Pons (tissue), 1 donor: ENCODE measurements at regions not wholly inside any gene's neighbourhood (a gene's known extent, or its start where the extent isn't known, plus 50 kb on each side); places are given as distances from the start of the nearest gene placed in this dataset.

ENCODE experiments used
- DNase-seq: peaks from one replicate; pipeline ENCODE4 v3.0.0-alpha.2; 2016; ENCODE audit warnings: low spot score

DNA sequence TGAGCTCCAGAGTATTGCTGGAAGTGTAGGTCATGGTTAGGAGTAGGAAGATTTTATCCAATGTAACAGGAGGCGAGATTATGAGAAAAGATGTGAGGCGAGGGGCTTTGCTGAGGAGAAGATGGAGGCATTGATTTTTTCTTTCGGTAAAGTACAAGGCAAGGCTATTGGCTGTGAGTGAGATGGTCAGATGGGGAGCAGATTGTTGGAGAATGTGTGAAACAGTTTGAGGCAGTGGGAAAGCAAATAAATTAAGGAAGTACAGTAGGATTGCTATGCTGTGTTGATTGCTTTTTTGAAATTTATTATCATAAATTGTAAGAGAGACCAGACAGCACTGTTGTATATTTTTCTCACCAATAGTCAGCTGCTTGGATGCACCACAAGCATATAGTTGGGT, 173.3 kb downstream of the KCNE4 start:
- no peak for DNase-seq

DNA sequence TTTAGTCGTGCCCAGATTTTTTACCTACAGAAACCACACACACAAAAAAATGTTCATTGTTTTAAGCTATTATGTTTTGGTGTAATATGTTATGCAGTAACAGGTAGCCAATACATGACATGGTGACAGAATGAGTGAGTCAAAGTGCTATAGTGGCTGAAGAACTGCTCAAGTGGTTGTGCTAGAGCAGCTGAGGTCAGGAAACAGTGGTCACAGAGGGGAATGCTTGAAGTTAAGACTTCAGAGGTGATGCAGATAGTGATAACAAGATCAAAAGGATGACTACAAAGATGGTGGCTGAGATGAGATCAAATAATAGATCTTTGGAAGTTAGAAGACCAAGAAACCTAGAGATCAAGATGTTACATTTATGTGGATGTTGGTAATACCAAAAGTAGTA, 174.3 kb downstream of the KCNE4 start:
- DNase-seq, result no peak

DNA sequence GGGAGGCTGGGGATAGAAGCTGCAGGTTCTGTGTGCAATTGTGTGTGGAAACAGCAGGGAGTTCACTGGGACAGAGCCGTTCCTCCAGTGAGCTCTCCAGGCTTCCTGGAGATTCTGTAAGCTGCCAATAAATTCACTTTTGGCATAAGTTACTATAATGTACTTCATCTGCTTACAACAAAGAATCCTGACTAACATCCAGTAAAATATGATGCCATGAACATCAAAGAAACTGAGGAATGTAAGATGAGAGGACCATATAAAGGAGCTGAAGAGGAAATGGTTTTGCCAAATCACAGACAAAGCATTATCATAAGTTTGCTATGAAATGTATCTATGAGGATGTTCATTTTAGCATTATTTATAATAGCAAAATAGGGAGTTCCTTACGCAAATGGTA, 175.3 kb downstream of the KCNE4 start:
- no peak for DNase-seq

DNA sequence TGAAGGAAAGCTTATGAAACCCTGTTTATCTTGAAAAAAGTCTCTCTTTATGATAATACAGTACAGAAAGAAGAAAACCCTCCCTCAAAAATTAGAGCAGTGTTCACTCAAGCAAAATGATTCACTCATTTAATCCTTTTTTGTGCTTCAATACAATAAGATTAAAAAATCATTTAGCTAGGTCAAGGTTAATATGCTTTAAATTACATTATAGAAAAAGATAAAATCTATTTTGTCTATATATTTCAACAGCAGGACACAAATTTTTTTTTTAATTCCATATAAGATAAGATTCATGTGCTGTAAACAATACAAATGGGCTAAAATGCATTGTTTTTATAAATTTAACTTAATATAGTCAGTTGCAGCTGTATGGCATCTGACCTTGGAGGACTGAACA, 176.9 kb downstream of the KCNE4 start:
- DNase-seq, result no peak

DNA sequence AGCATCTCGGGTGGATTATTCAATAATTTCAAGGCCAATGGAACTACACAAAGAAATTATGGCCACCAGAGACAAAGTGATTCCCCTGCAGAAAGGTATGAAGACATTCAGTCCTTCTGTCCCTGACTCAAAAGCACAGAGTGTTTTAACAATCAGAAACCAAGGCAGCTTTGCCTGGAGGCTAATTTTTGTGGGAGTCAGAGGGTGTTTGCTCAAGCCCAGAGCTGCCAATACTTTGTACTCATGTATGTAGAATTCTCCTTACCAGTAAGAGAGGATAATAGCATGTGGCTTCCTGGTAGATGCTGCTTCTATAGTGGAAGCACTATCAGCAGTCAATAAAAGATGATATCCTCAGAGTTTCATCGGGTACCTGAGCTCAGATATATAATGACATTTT, 178.4 kb downstream of the KCNE4 start:
- DNase-seq, result no peak

DNA sequence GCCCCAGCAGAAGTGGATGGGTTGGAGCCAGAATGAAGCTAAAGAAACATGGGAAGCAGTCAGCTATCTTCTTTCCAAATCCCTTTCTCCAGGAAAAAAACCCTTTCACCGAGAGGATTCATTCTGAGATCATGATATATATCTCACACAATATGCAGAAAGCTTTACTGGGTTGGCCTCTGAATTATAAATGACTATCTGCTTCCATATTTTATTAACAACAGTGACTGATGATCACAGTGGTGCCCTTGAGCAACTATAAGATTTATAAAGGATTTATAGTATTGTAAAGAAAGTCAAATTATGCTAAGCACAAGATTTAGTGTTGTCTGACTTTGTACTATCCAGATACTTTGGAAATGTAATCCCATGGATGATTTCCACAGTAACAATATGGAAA, 180.3 kb downstream of the KCNE4 start:
- no peak for DNase-seq

DNA sequence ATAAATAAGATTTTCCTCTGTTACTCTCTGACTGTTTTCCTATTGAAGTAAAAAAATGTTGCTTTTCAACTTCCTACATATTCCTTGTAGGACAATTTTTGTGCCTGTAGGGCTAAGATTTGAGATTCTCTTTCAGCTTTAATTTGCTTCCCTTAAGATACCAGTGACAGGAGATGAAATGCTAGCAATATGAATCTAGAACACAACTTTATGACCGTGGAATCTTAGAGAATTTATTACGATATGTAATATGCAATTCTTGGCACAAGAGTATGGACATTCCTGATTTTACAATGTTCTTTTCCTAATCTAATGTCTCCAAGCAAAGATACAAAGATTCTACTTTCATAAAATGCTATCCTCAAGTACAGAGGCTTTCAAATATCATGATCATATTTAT, 180.9 kb downstream of the KCNE4 start:
- no peak for DNase-seq

DNA sequence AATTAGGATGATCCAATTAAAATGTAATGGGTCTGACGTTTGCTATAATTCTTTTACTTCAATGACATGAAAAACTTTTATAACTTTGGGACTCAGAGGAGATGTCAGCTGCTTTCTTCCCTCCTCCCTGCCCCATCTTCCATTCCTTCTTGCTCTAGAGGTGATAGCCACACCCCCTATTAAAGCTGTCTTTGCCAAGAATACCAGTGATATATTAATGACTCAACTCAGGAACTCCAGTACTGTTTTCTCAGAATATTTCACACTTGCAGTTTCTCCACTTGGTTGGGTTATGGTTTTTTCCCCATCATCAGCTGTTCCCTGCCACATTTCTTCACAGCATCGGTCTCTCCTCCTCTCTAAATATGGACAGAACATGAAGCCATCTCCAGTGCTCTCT, 184.0 kb downstream of the KCNE4 start:
- DNase-seq, result no peak

DNA sequence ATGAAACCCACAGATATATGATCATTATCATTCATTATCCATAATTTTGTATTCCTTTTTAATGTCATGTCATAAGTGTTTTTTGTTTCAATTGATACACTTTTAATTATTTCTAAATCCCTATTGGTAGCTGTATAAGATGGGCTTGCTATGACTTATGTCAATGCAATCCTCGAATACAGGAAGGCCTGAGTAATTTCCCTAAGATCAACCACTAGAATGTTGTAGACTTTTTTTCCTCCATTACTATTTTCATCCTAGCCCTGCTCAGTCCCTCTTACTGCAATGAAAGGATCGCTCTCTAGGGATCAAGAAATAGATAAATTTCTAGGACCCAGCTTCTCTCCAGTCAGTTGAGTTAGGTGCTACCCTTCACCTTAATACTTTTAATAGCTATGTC, 186.3 kb downstream of the KCNE4 start:
- DNase-seq, result no peak

DNA sequence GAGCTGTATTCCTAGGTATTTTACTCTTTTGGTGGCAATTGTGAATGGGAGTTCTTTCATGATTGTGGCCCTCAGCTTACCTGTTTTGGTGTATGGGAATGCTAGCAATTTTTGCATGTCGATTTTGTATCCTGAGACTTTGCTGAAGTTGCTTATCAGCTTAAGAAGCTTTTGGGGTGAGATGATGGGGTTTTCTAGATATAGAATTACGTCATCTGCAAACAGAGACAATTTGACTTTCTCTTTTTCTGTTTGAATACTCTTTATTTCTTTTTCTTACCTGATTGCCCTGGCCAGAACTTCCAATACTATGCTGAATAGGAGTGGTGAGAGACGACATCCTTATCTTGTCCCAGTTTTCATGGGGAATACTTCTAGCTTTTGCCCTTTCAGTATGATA, 191.2 kb downstream of the KCNE4 start:
- DNase-seq, result no peak

DNA sequence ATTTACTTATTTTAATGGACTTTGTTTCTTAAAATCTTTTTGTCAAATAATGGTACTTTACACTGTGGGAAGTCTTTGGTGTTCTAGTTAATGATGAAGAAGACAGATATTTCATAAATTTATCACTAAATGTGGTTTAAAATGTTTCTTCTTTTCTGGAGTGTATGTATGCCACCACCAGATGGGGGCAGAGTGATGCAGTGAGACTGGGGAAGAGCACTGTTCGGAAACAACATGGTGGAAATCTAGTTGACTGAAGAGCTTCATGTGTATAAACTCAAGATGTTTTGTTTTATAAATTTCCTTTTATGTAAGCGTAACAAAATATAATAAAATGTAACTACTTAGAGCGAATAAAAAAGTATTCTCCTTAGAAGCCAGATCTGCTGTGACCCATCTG, 195.1 kb downstream of the KCNE4 start:
- DNase-seq, result no peak

DNA sequence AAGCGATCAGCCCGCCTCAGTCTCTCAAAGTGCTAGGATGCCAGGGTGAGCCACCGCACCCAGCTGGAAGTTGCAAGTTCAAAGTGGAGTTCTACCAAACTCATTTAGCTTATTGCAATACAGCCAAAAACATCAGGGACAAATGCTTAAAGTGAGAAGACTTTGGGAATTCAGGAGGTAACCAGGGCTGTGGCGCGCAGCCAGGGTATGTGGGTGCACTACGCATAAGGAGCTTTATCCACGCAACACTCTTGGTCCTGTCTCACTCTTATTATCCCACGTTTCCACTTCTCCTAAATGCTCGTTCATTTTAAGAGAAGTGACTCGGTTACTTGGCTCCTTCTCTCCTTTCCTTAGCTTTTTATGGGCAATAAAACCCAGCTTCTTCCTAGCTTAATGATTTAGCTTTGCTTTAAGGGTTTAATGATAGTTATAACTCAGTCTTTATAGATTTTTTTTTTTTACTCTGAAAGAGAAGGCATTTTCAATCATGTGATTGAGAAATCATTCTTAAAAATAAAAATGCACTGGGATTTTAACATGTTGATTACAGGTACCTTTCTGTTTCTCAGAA, 199.8 kb downstream of the KCNE4 start:
- no peak for DNase-seq

DNA sequence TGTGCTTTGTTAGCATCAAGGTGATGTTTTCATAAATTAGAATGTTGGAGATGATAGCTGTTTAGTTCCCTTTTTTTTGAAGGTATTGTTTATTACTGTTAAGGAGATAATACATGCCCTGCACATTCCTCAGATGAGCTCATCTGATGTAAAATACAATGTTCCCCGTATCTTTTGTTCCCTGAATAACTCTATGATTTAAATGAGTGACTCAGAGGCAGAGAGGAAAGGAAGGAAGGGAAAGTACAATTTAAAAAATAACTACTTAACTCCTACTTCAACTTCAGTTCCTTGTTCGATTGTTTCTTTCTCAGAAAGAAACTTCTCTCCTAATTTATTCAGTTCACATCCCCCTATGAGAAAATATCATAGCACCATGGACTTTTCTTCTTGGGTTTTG, 208.7 kb downstream of the KCNE4 start:
- DNase-seq, result no peak

DNA sequence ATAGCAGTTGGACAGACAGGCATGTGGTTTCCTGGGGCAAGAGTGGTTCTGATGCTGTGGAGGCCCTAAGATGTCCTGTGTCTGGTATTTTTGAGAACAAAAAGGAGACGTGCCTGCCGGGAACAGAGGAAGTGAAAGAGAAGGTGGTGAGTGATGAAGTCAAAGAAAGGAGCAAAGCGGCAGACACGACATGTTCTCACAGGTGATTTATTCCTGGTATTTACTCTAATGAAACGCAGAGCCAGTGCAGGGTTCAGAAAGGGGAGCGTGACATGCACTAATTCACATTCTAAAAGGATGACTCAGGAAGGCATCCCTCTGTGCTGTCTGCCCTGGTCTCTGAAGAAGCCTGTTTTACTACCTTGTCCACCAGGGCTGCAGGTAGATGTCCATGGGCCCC, 211.0 kb downstream of the KCNE4 start:
- DNase-seq, result no peak

DNA sequence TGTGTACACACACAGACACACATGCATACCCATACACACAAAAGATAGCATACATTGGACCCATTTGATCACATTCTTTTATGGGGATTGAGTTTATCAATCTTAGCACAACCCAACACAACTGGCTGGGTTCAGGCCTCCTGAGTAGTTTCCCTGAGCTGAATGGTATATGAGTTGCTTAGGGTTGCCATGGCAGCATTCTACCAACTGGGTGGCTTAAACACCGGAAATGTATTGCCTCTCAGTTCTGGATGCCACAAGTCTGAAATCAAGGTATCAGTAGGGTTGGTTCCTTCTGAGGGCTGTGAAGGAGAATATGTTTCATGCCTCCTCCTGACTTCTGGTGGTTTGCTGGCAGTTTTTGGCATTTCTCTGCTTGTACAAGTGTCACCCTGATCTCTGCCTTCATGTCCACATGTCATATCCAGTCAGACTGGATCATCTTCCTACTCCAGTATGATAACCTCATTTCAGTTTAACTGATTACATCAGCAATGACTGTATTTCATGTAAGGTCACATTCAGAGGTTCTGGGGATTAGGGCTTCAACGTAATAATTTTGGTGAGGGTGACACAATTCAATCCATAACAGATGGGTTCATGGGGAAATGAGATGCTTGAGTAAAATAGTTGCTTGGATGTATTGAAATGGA, 212.7 kb downstream of the KCNE4 start:
- DNase-seq, result no peak

DNA sequence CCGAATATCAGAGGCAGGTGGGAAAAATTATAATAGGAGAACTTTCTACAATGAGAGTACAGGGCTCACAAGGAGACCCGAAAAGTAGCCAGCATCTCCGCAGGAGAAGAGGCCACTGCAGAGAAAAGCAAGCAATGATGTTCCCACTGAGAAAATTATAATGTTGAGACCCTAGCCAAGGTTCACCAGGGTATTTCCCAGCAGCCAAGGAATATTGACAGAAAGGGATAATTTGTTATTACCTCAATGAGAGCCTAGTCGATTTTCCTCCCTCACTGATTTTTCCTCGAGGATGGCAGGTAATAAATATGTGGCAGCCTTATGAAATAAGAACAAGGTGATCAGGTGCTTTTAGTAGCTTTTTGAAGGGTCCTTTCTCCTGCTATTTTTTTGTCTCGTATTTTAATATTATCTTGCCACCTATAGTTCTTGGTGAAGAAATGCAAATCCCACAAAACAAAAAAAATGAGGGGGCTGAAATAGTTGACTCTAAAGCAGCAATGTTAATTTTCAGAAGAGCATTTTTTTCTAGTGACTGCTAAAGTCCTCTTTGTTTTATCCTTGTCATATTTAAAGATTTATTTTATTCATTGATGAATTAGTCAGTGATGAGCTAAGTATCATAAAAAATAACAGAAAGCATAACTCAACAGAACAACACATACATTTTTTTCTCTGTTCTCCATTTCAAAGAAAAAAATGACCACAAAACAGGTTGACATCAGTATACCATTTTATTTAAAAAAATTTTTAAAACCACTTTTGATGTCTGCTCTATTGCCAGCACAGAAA, 215.4 kb downstream of the KCNE4 start:
- DNase-seq, result no peak

DNA sequence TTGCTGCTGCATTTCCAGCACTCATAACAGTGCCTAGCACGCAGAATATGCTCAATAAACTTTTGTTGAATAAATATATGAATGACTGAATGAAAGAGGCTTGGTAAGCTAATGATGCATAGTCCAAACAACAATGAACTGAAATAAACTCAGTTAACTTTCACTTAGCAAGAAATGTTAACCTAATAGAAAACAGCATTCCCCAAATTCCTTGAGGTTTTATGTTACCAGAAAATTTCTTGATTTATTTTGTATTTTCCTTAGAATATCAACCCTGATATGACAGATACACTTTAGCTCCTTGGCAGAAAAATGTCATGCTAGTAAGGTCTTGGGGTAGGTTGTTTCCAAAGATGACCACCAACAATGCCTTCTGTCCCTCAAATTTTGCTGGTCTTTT, 217.4 kb downstream of the KCNE4 start:
- no peak for DNase-seq

DNA sequence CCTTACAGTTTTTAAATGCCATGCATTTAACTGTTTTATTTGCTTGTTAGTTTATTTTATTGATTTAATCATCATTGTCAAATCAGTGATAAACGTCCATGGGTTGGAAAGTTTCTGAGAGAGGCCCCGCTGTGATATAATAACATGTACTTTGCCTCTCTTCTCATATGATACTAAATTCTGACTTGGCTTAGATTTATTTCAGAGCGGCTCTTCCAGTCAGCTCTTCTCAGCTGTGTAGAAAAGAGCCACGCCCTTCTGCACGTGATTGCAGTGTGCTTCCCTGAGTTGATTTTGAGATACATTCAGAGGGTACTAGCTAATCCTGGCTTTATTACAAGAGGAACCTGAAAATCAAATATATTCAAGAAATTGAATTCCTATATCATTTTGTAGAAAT, 218.6 kb downstream of the KCNE4 start:
- DNase-seq, result no peak

DNA sequence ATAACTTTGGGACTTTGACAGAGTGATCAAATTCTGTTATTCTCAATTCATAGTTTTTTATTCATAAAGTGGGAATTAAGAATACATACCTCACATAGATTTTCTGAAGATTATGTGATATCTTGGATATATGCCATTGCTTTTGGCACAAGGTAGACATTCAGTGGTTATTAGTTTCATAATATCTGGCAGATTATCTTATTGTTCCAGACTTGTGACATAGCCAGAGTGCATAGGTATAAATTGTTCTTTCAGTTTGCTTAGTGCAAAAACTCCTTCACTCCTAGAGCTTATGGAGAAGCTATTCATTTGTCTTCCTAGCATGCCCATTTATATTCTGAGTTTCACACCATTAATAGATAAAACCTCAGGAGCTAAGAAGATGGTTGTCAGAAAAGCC, 222.0 kb downstream of the KCNE4 start:
- no peak for DNase-seq

DNA sequence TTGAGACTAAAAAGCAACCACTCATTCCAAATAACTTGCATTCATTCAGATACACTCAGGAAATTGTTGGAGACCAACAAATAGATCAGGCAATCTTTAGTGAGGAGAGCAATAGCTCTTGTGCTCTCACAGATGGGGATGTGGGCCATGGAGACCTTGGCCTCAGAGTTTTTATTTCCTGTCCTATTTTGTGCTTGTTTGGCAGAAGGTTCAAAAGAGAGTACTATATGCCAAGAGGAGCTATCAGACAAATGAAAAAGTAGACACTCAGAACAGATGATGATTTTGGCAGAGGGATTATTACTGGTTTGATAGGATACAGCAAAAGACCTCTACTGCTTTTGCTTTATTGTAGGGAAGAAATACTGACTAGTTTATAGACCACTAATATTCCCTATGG, 230.2 kb downstream of the KCNE4 start:
- no peak for DNase-seq

DNA sequence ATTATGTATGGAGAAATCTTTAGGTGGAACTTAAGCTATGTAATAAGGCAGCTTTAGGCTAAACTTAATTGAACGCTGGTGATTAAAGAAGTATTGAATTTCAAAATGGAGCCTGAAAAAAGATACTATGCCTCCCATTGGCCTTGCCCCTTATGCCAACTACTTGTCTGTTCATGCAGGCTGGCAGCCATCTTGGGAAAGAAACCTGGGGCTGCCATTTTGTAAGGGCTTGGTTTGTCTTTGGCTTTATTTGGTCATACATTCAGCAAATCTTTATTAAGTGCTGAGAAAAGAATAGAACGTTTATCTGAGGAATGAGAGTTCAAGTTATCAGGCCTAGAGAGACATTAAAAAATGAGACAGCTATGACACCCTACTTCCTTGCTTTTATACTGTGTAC, 231.3 kb downstream of the KCNE4 start:
- DNase-seq, result no peak

DNA sequence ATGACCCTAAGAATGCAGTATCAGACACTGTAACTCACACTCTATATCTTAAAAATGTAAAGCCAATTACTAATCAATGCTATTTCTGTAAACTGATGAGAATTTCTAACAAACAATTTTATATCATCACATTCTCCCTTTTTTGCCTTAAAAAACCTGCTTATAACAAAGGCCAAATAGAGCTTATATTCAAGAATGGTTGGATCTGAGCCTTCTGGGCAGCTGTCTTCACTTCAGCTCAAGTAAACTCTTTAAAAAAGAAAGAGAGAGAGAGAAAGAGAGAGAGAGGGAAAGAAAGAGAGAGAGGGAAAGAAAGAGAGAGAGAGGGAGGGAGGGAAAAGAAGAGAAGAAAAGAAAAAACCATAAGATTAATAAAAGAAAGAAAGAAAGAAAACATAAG, 231.8 kb downstream of the KCNE4 start:
- DNase-seq, result no peak

DNA sequence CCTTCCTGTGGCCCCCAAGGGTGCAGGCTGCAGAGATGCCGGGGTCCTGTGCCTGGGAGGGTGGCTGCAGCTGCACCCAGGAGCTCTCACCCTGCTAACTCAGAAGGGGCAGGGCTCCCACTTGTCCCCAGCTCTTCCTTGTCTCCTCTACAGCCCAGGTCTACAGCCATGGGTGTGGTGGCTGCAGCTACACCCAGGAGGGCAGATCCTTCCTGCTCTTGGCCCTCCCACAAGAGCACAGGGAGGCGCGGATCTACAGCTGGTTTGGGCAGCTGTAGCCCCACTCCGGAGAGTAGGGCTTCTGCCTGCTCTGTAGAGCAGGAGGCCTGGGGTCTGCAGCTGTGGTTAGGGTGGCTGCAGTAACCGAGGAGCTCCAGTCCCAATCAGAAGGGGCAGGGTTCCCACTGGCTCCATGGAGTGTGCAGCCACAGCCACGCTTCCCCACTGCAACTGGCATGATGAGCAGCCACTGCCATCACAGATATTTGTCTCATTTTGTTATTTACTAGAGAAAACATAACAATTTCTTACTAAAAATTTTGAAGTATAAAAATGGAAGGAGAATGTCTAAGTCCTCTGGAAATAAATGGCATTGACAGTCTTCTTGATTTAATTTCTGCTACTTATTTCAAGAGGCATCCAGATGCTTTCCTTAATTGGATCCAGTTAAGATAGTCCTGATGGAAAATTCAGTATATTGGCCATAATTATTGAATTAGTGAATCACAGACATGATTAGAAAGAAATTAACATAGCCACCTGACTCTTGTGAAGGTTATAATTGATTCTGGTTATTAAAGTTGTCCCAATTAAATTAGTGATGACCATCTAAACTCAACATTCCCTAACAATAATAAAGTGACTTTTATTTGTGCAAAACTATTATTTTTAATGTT, 233.6 kb downstream of the KCNE4 start:
- no peak for DNase-seq
